ENCODE measurements at regions not wholly inside any gene's neighbourhood (a gene's known extent, or its start where the extent isn't known, plus 50 kb on each side); places are given as distances from the start of the nearest gene placed in this dataset.

DNA sequence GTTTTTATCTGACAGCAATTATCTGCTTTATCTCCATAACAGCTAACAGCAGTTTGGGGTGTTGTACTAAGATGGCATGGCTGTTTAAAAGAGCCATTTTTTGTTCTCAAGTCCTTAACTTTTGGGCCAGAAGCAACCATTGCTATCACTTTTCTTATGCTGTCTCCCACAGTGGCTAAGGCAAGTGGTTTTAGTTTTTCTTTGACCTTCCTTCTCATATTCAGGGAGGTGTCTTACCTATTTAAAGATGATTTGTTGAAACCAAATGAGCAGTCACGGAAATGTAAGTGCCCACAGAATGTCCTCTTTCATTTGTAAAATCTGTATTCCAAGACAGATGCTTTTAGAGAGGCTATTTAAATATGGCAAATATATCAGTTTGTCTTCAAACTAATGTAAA, 96.8 kb upstream of the USP15 start:
- H3K36me3 ChIP-seq (replicated peaks in 1 of 2; ENCODE audit: insufficient read depth in 1 of 2, low read depth in 2 of 2) = no peaks in the 10 kb centered on the region
- no peak overlapping the region for H3K27ac ChIP-seq
- H3K27me3 ChIP-seq = no peaks in the 10 kb centered on the region
- no peak overlapping the region for H3K4me3 ChIP-seq
- no peaks in the 10 kb centered on the region for H3K4me1 ChIP-seq
- TF ChIP-seq POLR2A (IDR thresholded peaks at IDR 0.05) = no peak
- TF ChIP-seq, protein P1, sequence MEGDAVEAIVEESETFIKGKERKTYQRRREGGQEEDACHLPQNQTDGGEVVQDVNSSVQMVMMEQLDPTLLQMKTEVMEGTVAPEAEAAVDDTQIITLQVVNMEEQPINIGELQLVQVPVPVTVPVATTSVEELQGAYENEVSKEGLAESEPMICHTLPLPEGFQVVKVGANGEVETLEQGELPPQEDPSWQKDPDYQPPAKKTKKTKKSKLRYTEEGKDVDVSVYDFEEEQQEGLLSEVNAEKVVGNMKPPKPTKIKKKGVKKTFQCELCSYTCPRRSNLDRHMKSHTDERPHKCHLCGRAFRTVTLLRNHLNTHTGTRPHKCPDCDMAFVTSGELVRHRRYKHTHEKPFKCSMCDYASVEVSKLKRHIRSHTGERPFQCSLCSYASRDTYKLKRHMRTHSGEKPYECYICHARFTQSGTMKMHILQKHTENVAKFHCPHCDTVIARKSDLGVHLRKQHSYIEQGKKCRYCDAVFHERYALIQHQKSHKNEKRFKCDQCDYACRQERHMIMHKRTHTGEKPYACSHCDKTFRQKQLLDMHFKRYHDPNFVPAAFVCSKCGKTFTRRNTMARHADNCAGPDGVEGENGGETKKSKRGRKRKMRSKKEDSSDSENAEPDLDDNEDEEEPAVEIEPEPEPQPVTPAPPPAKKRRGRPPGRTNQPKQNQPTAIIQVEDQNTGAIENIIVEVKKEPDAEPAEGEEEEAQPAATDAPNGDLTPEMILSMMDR (IDR thresholded peaks at IDR 0.05) = no peak
- 55 to 73% methylated on average over 1 of the region's 1 CpG for WGBS, 2 donors
- ATAC-seq (no peak), DNase-seq (no peak)
- H3K9me3 ChIP-seq = no peaks in the 10 kb centered on the region
- intact Hi-C loops (cut with DNase I) = no loop called here

DNA sequence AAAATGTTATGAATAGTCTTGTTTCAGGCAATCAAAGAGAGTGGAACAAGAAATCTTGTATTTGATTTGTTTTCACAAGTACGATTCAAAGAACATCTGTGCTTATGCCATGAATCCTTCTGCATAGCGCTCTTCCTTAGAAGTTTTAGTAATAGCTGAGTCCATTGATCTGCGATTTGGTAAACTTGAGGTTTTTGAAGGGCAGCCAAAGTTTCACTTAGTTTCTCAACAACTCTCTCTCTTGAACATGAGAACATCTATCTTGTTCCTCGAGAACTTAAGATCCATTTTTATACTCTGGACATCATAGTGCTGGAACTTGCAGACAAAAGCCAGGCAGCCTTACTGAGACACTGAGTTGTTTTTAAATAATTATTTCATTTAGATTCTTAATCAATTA, 96.2 kb upstream of the USP15 start:
- no peaks in the 10 kb centered on the region for H3K9me3 ChIP-seq
- no peaks in the 10 kb centered on the region for H3K27me3 ChIP-seq
- DNase-seq (no peak), ATAC-seq (no peak)
- TF ChIP-seq, protein P1 (IDR thresholded peaks at IDR 0.05) = no peak
- TF ChIP-seq POLR2A (IDR thresholded peaks at IDR 0.05) = no peak
- H3K4me1 ChIP-seq = no peaks in the 10 kb centered on the region
- intact Hi-C loops (cut with DNase I) = no loop called here
- no peak overlapping the region for H3K27ac ChIP-seq
- WGBS, 2 donors = 79 to 84% methylated on average over 4 of the region's 4 CpGs
- H3K36me3 ChIP-seq (replicated peaks in 1 of 2; ENCODE audit: insufficient read depth in 1 of 2, low read depth in 2 of 2) = no peaks in the 10 kb centered on the region
- no peak overlapping the region for H3K4me3 ChIP-seq

DNA sequence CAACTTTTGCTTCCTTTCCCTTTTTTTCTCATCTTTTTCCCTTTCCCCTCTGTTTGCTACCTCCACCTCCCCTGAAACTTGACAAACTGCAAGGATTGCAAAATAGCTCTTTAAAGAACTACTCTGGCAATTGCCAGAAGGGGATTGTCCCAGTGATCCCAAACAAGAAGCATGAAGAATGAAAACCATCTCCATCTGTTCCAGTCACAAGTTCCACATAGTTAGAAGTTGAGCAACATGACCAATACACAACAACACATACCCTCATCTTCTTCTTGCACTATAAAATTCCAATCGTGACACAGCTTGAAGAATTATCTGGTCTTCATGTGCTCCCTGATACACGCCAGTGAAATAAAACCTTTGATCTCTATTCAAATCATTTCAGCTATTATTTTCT, 93.7 kb upstream of the USP15 start:
- ATAC-seq (no peak), DNase-seq (no peak)
- no peak overlapping the region for H3K4me3 ChIP-seq
- intact Hi-C loops (cut with DNase I) = no loop called here
- 78 to 80% methylated on average over 2 of the region's 2 CpGs for WGBS, 2 donors
- TF ChIP-seq, protein P1 (IDR thresholded peaks at IDR 0.05) = no peak
- TF ChIP-seq POLR2A (IDR thresholded peaks at IDR 0.05) = no peak
- H3K4me1 ChIP-seq = no peaks in the 10 kb centered on the region
- no peaks in the 10 kb centered on the region for H3K27me3 ChIP-seq
- H3K36me3 ChIP-seq (replicated peaks in 1 of 2; ENCODE audit: insufficient read depth in 1 of 2, low read depth in 2 of 2) = no peaks in the 10 kb centered on the region
- no peaks in the 10 kb centered on the region for H3K9me3 ChIP-seq
- no peak overlapping the region for H3K27ac ChIP-seq

DNA sequence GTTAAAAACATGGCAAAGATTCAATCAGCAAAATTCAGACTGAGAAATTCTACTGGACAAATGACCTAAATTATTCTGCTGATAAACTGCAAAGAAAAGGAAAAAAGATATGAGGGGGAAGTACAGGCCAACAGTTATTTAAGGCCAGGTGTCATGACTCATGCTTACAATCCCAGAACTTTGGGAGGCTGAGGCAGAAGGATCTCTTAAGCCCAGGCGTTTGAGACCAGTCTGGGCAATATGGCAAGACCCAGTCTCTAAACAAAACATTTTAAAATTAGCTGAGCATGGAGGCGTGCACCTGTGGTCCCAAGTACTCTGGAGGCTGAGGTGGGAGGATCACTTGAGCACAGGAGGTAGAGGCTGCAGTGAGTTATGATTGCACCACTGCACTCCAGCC, 91.8 kb upstream of the USP15 start:
- H3K4me1 ChIP-seq = no peaks in the 10 kb centered on the region
- no peaks in the 10 kb centered on the region for H3K27me3 ChIP-seq

DNA sequence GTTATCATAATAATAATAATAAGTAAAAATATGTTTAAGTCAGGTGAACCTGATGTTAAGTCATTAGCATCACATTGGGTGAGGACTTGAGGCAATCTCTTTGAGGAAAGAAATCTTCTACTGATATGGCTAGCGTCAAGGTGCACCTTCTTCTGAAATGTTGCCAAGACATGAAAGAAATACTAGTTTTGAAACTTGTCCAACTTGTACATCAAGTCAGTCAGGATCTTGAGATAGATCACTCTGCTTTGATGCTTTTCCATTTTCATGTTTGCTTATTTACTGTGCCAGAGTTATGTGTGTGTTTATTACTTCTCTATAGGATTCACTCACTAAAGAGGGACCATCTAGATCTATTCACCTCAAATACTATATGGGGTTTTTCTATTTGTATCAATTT, 90.0 kb upstream of the USP15 start:
- no peaks in the 10 kb centered on the region for H3K27me3 ChIP-seq
- H3K36me3 ChIP-seq (replicated peaks in 1 of 2; ENCODE audit: insufficient read depth in 1 of 2, low read depth in 2 of 2) = no peaks in the 10 kb centered on the region
- intact Hi-C loops (cut with DNase I) = no loop called here
- WGBS, 2 donors = 76 to 85% methylated on average over 1 of the region's 1 CpG
- H3K9me3 ChIP-seq = no peaks in the 10 kb centered on the region
- ATAC-seq (no peak), DNase-seq (no peak)
- H3K4me1 ChIP-seq = no peaks in the 10 kb centered on the region
- H3K27ac ChIP-seq = no peak overlapping the region
- TF ChIP-seq POLR2A (IDR thresholded peaks at IDR 0.05) = no peak
- H3K4me3 ChIP-seq = no peak overlapping the region

More for the DNA sequence above, 91.8 kb upstream of the USP15 start:
- no peak for TF ChIP-seq POLR2A (IDR thresholded peaks at IDR 0.05)
- TF ChIP-seq, protein P1 (IDR thresholded peaks at IDR 0.05) = no peak
- intact Hi-C loops (cut with DNase I) = no loop called here
- Histone ChIP-seq H3K9me3 (no peaks in the 10 kb centered on the region), H3K4me3 (no peak overlapping the region), H3K36me3 (replicated peaks in 1 of 2; ENCODE audit: insufficient read depth in 1 of 2, low read depth in 2 of 2) (no peaks in the 10 kb centered on the region), H3K27ac (no peak overlapping the region)
- DNase-seq = no peak
- 79 to 82% methylated on average over 2 of the region's 2 CpGs for whole genome bisulfite sequencing, 2 donors
- no peak for ATAC-seq
